H1 (cell line): ENCODE measurements at regions not wholly inside any gene's neighbourhood (a gene's known extent, or its start where the extent isn't known, plus 50 kb on each side); places are given as distances from the start of the nearest gene placed in this dataset.

Experiments
- BACH1 ChIP-seq: IDR thresholded peaks from 2 replicates; pipeline ENCODE4 v1.6.1; 2012; ENCODE audit warnings: low read length, improper control_type of control experiment
- BCL11A ChIP-seq, 2 experiments: IDR thresholded peaks; one replicate each; pipeline ENCODE4 v1.6.1; 2011; ENCODE audit warnings: low read depth in 2 of 2, low read length in 2 of 2, mild to moderate bottlenecking in 2 of 2
- EP300 ChIP-seq, 2 experiments: IDR thresholded peaks; 1 replicate in 1 of 2; 2 replicates in 1 of 2; pipeline ENCODE4 v1.6.1; 2011 to 2012; ENCODE audit warnings: low read depth in 2 of 2, low read length in 2 of 2, mild to moderate bottlenecking in 2 of 2, borderline replicate concordance in 1 of 2, inconsistent platforms in 1 of 2, moderate library complexity in 1 of 2
- HDAC2 ChIP-seq, 2 experiments: fragments of 300-600 bp in 1 of 2; sonication (generic) in 1 of 2; IDR thresholded peaks; 2 replicates each; pipeline ENCODE4 v1.6.1; 2011 to 2012; ENCODE audit warnings: low read depth in 2 of 2, low read length in 2 of 2, mild to moderate bottlenecking in 2 of 2, moderate library complexity in 2 of 2, borderline replicate concordance in 1 of 2, inconsistent platforms in 1 of 2
- KDM1A ChIP-seq: fragments of 200-600, 300-600 bp; sonication (generic); IDR thresholded peaks from 2 replicates; pipeline ENCODE4 v1.7.1; 2016; ENCODE audit warnings: mild to moderate bottlenecking, low read length, borderline replicate concordance
- KDM5A ChIP-seq: fragments of 200-600 bp; IDR thresholded peaks from 2 replicates; pipeline ENCODE4 v1.7.1; 2012; ENCODE audit warnings: mild to moderate bottlenecking, low read length, inconsistent platforms, mixed read lengths
- RAD21 ChIP-seq, 2 experiments: IDR thresholded peaks in 1 of 2; conservative IDR thresholded peaks in 1 of 2; 2 replicates each; pipeline ENCODE4 v1.6.1; 2011; ENCODE audit warnings: low read depth in 2 of 2, low read length in 2 of 2, improper control_type of control experiment in 1 of 2, inconsistent platforms in 1 of 2, mild to moderate bottlenecking in 1 of 2, moderate library complexity in 1 of 2
- TAF1 ChIP-seq: IDR thresholded peaks from 2 replicates; pipeline ENCODE4 v1.6.1; 2011; ENCODE audit warnings: mild to moderate bottlenecking, low read depth, low read length
- YY1 ChIP-seq: IDR thresholded peaks from 2 replicates; pipeline ENCODE4 v1.6.1; 2011; ENCODE audit warnings: low read depth, mild to moderate bottlenecking, low read length
- ZNF274 ChIP-seq: IDR thresholded peaks from 2 replicates; pipeline ENCODE4 v1.7.0; 2012; ENCODE audit warnings: low read length, borderline replicate concordance; ENCODE audit errors: extremely low read depth

DNA sequence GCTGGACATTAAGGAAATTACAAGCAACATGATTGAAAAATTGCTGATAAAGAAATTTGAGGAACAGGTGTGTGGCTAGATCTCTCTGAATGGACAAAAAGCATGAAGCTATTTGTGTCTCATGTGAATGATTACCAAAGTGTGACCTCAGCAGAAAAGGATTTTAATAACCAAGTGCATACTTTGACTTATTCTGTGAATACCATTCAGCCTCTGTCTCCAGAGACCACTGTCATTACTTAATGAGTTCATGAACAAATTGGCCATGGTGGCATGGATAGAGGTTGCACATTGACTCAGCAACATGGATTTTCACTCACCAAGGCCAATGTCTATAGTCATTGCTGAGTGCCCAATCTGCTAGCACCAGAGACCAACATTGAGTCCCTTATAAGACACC lies 874.6 kb upstream of the POT1 start (continued):
- TF ChIP-seq KDM5A (no peak), ZNF274 (no peak), HDAC2 (IDR thresholded peaks at IDR 0.05; ENCODE audit: borderline replicate concordance in 1 of 2, low read depth in 2 of 2, low read length in 2 of 2) (no peak), EP300 (IDR thresholded peaks at IDR 0.05; ENCODE audit: borderline replicate concordance in 1 of 2, low read depth in 2 of 2, low read length in 2 of 2) (no peak), TAF1 (no peak), BACH1 (no peak), YY1 (no peak), BCL11A (IDR thresholded peaks at IDR 0.05; ENCODE audit: low read depth in 2 of 2, low read length in 2 of 2) (no peak), KDM1A (no peak), RAD21 (IDR thresholded peaks at IDR 0.05 in 1 of 2, conservative IDR thresholded peaks at IDR 0.05 in 1 of 2; ENCODE audit: low read depth in 2 of 2, low read length in 2 of 2) (no peak)
